ENCODE measurements at regions not wholly inside any gene's neighbourhood (a gene's known extent, or its start where the extent isn't known, plus 50 kb on each side); places are given as distances from the start of the nearest gene placed in this dataset.
"Not testable (repeated sequence)": the region's sequence is repeated elsewhere in the genome, so short reads cannot be mapped to it uniquely, and the experiment has no call there.

DNA sequence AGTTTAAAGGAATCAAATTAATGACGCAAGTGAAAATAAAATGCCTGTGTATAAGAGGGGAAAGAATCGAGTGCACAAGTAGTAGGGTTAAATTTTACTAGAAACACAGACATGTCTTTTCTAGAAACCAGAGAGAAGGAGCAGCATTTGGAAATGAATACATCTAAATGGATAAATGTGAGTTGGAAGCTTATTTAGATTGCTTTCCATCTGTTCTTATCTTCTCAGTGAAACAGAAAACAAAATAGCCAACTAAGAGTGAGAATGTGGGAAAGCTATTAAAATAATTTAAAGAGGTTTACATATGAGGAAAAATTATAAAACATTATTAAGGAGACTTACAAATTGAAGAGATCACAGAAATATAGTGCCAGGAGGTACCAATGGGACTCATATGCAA is 1818.9 kb upstream of the FLRT2 start:
- DNase-seq (ENCODE audit: low spot score), result no peak

DNA sequence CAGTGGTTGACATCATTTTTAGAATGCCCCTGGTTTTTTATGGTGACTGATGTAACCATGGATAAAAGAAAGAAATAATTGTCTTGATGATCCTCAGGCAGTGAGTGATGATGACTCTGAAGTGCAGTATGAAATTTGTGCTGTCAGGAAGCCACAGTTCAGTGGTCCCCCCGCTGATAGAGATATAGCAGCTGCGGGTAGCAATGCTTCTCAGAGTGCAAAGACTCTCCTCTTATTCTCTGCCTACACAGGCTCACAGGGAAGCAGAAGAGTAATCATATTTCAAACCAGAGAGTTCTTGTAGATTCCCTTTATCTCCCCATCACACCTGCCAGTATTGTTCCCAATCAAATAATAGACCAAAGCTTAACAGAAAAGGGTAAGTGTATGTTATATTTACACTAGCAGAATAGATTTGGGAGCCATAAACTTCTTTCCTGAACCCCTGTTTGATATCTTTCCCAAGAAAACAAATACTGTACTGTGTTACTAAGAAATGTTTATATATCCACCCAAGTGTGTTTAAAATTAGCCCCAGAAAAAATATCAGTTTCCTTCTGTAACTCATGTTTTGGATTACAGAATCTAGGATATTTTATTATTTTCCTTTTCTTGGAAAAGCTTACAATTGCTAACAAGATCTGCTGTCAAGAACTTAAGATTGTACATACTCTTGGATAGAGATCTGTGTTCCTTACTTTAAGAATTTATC is 1817.4 kb upstream of the FLRT2 start:
- DNase-seq (ENCODE audit: low spot score), result no peak

DNA sequence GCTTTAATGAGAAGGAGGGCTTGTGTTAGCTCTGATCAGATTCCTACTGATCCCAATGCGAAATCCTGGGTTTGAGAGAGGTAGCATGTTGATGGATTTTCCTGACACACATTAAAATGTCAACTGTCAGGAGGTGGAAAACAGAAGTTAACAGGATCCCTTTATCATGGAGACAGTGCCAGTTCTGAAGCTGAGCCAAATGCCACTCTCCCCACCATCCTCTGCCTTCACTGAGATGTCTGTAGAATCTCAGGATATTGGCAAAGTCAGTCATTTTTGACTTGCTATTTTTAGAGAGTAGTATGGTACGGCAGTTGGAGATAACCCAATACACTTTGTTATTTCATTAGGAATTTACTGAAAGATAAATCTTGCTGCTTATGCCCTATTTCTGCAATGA is 1816.2 kb upstream of the FLRT2 start:
- DNase-seq (ENCODE audit: low spot score), result no peak

DNA sequence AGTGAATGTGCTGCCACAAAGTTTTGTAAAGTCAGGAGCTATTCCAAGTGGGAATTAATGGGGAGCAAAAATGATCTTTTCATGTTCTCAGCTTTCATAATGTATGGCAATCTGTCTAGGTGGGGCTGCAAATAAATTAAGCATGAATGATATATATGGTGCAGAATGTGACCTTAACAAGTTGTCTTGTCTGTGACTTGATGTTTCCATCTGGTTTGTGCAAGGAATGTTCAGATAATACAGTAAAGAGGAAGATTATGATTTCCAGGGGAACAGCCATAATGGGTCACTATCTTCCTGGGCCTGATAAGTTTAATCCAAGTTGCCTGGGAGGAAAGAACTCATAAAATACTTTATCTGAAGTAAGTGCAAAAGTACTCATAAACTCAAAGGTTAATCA is 1815.8 kb upstream of the FLRT2 start:
- no peak for DNase-seq (ENCODE audit: low spot score)

DNA sequence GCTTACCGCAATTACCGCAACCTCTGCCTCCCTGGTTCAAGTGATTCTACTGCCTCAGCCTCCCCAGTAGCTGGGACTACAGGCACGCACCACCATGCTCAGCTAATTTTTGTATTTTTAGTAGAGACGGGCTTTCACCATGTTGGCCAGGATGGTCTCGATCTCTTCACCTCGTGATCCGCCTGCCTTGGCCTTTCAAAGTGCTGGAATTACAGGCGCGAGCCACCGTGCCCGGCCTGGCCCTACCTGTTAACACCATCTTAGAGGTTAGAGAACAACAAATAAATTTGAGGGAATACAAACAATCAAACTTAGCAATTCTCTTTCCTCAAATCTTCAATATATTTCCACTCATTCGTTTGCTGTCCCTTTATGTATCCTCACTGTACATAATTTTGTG is 1810.5 kb upstream of the FLRT2 start:
- not testable (repeated sequence) for DNase-seq (ENCODE audit: low spot score)

DNA sequence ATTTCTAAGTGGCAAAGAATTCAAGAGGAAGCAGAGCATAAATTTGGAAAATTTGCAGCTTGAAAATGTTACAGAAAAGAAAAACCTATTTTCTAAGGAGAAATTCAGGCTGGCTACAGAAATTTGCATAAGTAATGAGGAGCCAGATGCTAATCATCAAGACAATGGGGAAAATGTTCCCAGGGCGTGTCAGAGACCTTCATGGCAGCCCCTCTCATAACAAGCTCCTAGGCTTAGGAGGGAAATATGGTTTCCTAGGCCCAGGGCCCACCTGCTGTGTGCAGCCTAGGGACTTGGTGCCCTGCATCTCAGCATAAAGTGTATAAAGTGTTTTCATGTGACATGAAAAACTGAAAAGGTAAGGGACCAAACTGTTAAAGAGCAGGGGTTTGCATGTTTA is 1796.3 kb upstream of the FLRT2 start:
- DNase-seq (ENCODE audit: low spot score), result no peak

DNA sequence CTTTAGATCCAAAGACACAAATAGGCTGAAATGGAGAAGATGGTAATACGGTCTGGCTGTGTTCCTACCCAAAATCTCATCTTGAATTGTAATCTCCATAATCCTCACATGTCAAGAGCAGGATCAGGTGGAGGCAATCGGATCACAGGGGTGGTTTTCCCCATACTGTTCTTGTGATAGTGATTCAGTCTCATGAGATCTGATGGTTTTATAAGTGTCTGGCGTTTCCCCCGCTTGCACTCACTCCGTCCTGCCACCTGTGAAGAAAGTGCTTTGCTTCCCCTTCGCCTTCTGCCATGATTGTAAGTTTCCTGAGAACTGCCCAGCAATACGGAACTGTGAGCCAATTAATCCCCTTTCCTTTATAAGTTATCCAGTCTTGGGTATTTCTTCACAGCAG is 1795.5 kb upstream of the FLRT2 start:
- DNase-seq (ENCODE audit: low spot score), result no peak

DNA sequence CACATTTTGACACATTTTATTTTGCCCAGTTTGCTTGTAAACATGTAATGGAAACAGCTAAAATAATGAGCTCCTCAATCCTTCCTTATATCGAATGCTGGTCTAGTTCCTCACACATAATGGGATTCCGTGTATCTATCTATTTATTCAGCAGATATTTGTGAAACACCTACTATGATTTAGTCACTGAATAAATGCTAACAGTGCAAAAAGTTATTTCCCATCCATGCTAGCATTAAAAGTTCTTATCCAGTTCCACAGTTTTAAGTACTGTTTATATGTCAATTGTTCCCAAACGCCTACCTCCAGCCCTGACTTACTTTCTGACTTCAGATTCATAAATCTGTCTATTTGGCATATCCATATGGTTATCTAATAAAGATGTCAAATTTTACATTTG is 1788.7 kb upstream of the FLRT2 start:
- no peak for DNase-seq (ENCODE audit: low spot score)

DNA sequence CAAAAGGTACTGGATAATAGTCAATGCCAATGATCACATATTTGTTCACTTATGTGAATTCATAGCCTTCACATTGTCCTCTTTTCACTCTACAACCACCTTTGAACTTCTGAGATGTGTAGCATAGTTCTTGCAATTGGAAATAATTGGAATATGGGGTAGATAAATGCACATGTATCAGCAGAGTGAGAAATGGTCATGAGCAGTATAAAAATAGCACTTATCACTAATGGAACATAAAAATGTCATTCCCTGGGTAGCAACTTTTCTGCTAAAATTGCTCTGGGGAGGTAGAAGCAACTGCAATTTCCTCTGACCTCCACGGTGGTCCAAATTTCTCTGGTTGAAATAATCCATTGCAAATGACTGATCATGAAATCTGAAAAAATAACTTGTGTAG is 1785.7 kb upstream of the FLRT2 start:
- DNase-seq (ENCODE audit: low spot score), result no peak

DNA sequence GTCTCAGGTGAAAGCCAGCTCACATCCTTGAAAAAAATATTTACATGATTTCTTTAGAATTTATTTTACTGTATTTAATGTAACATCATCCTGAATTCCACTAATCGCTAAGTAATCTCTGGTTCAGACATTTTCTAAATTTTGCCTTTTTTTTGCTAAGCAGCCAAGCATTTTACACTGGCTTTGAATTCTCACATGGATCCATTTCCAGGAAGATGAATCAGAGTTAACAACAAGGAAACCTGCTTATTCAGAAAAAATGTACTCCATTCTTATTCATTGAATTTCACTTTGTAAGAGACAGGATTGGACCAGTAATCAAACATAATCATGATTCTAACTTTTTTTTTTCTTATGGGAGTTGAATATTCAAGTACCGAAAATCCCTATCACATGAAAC is 1785.1 kb upstream of the FLRT2 start:
- no peak for DNase-seq (ENCODE audit: low spot score)

DNA sequence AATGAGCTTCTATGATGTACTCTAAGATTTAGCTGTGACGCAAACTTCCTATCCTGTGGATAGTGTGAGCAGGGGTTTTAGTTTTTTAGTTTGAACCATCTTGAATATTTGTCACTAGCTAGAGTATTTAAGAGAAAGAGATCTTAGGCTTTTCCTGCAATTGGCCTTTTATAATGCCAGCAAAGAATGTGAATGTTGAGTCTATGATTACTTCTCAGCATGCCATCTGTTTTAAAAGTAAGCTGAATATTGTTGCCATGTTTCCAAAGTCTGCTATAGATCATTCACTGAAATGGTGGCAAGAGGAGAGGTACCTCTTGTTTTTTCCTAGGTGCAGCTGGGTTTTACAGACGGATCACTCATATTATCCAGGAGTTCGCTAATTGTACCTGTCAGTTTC is 1783.6 kb upstream of the FLRT2 start:
- DNase-seq (ENCODE audit: low spot score), result no peak

DNA sequence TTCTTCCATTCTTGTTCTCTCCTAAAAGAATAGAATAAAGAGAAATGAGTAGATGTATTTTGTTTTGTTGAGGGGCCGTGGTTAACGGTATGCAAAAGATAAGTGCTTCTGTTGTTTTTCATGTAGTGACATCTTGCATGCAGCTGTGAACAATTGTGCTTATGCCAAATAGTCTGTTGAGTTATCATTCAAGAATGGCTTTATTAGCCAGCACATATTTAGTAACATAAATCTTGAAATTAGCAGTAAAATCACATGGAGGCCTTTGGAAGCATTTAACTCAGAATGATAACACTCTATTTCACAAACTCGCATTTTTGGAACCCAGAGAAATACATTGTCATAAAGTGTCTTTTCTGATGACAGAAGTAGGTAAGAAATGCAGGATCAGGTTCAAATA is 1772.0 kb upstream of the FLRT2 start:
- no peak for DNase-seq (ENCODE audit: low spot score)

DNA sequence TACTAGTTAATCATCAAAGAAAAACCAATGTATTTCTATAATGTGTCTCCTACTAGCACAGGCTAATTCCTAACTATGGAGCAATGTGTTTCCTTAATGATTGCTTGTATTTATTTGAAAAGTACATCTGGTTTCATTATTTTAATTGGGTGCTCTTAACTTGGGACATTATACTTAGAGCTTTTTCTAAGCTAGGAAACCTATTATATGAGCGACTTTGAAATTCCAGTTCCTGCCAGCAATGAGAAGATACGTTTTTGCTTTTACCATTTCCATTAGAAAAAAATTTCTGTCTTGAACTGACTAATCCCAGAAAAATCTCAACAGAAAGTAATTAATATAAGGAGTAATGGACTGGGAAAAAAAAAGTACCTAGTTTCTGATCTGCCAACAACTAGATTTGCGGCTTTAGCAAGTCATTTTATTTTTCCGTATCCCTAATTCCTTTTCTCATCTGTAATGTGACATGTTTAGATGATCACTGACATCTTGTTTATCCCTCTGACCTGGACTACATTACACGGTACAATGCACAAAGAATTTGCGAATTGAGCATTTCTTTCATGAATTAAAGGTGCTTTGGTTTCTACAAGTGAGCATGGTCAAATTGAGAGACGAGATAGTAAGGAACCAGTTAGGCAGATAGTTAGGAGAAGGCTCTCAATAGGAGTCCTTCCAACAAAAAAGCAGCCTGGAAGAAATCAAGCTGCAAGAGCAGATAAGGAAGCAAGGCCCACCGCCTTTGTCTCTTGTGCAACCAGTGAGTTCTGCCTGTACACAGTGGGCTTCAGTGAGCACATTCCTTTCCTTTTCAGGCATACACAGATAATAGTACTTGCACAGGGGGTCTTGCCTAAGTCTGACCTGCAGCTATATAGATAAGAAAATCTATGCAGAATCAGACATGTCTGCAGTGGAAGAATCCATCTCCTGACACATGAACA is 1765.0 kb upstream of the FLRT2 start:
- no peak for DNase-seq (ENCODE audit: low spot score)

DNA sequence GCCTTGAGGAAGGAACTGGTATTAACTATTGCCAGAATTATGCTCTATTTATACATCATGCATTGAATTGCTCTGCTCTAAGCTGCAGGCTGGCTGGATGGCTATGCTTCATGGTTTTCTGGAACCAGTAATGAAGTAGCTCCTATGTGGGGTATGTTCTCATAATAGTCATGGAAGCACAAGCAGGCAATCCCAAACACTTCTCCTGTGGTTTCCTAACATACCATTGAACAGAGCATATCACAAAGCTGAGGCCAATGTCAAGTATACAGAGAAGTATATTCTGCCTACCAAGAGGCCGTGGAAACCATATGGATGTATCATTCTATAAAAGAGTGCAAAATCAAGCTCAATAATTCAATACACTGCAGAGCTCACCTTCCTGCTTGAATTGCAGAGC is 1752.4 kb upstream of the FLRT2 start:
- no peak for DNase-seq (ENCODE audit: low spot score)

DNA sequence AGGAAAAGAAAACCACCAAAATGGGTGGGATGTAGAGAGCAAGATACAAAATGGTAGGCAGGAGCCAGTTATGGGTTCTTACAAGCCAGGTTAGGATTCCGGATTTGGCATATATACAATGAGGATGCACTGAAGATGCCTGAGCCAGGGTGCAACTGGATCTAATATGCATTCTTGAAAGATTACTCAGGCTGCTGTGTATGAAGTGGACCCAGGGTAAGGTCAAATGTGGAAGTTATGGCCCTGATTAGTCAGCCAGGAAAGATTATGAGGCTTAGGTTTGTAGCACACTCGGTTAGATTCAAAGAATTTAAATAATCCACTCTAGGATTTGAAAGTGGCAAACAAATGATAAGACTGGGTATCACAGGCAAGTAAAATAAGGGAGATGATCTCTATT is 1750.7 kb upstream of the FLRT2 start:
- DNase-seq (ENCODE audit: low spot score), result no peak

DNA sequence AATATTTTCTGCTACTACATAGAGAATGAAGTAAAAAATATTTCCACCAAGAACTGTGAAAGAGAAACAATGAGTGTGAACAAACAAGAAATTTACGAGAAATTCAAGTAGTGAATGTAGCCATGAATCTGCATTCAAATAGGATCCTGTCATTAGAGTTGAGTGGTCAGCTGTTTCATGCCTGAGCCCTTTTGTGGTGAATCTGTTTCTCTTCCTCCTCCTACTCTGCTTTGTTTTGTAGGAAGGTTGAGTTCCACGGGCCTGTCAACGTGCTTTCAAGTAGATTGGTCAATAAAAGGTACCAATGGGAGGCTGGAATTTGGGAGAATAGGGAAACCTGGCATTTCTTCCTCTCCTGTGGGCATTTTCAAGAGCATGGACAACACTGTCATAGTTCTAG is 1749.6 kb upstream of the FLRT2 start:
- DNase-seq (ENCODE audit: low spot score), result no peak

DNA sequence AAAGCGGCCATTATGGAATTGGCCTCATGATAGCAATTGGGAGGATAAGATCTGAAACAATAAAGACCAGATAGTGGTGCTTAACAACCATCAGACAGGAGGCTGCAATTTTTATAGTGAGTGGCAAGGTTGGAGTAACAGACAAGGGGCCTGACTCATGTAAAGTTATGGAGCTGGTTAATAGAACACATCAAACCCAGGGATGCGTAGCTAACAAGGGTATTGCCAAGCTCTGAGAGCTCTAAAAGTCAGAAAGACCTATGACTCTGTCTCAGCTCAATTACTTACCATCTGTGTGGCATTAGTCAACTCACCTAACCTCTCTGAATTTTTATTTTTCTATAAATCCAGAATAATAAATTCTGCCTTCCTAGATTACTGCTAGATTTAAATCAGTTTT is 1731.5 kb upstream of the FLRT2 start:
- no peak for DNase-seq (ENCODE audit: low spot score)

DNA sequence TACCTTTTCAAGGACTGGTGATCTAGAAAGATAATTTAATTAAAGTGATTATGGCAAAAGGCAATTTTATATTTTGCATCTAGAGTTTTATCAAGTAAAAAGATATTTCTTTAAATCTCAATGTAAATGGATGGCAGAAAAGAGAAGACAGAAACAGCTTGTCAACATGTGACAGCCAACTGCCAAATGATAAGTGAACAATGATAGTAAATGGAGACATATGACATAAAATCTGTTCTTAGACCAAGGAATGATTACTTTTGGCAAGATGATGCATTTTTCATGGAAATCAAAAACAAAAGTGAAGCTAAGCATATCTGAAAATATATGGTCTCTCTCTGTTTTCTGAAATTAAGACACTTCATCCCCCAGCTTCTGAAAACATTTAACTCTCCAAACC is 1730.7 kb upstream of the FLRT2 start:
- no peak for DNase-seq (ENCODE audit: low spot score)

DNA sequence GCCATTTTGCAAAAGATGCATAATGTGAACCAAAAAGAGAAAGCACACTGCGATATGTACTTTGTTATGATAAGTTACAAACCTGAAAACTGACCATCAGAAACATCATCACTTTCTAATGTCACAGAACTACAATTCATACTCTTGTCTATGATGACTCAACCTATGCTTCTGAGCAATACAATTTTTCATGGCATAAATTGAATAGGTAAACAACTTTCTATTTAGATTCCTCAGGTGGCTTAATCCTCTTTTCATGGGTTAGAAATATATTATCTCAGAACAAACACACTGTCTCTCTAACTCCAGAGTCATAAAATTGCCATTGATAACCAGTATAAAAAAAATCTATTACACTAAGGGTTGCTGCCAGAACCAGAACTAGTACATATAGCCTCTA is 1715.0 kb upstream of the FLRT2 start:
- no peak for DNase-seq (ENCODE audit: low spot score)

DNA sequence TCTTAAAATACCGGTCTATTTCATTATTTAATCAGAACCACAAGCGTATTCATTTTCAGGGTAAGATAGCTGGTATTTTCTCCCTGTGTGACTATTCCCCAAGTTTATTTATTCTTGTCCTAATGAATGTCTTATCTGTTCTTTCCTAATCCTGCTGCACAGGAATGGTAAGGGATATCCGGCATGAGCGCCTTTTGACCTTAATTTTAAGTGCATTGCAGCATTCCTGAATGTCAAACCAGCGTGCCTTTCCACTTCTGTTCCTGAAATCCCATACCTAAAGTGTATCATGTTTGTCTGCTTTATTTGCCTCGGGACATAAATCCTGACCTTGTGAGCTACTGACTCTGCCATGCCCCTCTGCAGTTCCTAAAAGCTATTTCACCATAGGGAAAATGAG is 1713.2 kb upstream of the FLRT2 start:
- no peak for DNase-seq (ENCODE audit: low spot score)

DNA sequence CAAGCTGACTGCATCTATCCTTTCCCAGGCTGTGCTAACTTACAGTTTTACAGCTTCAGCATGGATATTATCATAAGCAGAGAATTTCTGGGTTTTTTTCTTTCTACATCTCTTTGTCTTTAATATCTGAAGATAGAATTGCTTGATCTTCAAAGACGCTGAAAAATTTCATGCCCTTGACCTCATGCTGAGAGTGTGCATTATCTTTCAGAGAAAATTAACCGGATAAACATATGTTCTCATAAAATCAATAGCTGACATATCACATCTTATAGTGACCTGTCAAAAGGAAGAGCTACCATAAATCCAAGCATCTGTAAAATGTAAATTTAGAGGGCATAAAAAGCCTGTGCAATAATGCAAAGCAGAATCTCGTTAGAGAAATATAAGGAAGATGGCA is 1704.1 kb upstream of the FLRT2 start:
- no peak for DNase-seq (ENCODE audit: low spot score)

DNA sequence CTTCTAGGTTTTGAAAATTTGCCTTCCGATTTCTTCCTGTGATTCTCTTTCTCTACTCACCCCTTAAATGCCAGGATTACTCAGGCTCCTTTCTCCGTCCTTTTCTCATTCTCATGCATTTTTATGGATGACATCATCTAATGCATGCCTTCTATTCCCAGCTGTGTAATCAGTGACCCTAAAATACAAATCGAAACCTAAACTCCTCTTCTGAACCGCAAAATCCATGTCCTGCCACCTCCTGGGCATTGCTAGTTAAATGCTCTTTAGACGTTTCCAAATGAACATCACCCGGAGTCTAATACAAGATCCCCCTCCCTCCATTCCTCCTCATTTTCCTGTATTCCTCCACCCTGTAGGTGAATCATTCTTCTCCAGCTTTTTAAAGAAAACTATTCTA is 1703.1 kb upstream of the FLRT2 start:
- no peak for DNase-seq (ENCODE audit: low spot score)

DNA sequence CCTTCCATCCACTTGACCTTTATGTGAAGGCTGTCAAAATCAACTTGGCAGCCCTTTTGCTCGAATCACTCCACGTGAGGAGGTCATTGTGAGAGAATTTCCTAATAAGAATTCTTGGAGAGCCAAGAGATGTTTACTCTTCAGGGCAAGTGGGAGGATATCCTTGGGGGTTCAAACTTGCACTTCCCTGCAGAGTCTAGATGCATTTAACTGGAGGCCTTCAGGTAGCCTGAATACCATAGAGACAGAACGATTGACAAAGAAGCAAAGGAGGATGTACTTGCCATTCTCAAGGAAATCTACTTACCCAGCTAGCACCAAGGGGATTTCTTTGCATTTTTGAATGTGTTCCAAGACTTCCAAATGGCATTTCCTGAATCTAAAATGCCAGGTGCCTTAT is 1702.6 kb upstream of the FLRT2 start:
- DNase-seq (ENCODE audit: low spot score), result no peak

DNA sequence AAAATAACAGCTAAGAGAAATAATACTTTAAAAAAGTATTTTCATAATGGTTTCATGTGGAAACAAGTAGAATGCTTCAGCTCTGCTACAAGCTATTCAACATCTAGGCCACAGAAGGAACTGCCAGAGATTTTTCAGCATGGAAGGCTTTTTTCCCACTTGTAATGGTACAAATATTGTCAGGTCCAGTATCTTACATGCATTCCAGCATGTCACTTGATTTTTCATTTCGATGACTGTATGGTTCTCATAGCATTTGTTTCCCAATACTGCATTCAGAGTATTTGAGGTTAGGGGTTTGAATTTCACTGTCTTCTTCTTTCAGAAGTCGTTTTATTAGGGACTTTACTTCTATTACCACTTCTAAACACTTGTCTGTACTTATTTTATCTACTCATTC is 1701.5 kb upstream of the FLRT2 start:
- no peak for DNase-seq (ENCODE audit: low spot score)
